GM12878 (cell line): ENCODE measurements at regions not wholly inside any gene's neighbourhood (a gene's known extent, or its start where the extent isn't known, plus 50 kb on each side); places are given as distances from the start of the nearest gene placed in this dataset.

Source experiments
- BHLHE40 ChIP-seq, 2 experiments: fragments of 450-650 bp in 1 of 2; IDR thresholded peaks; 2 replicates each; pipeline ENCODE4 v1.6.1; 2011 to 2017; ENCODE audit warnings: low read depth in 2 of 2, borderline replicate concordance in 1 of 2, improper control_type of control experiment in 1 of 2, low read length in 1 of 2, mild to moderate bottlenecking in 1 of 2
- CTCF ChIP-seq, 3 experiments: IDR thresholded peaks in 2 of 3; conservative IDR thresholded peaks in 1 of 3; 2 replicates each; pipeline ENCODE4 v1.5.1; 2011; ENCODE audit warnings: low read depth in 3 of 3, low read length in 3 of 3, mild to moderate bottlenecking in 3 of 3, control low read depth in 2 of 3, moderate library complexity in 2 of 3, inconsistent platforms in 1 of 3, mixed read lengths in 1 of 3; ENCODE audit not compliant: control insufficient read depth in 2 of 3, insufficient read depth in 1 of 3; ENCODE audit errors: extremely low read depth in 1 of 3
- E2F8 ChIP-seq: fragments of 450-650 bp; IDR thresholded peaks from 2 replicates; pipeline ENCODE4 v1.6.1; 2018; ENCODE audit warnings: mild to moderate bottlenecking, low read depth, moderate library complexity; ENCODE audit not compliant: partially characterized antibody
- EED ChIP-seq: sonication (generic); IDR thresholded peaks from 2 replicates; pipeline ENCODE4 v1.6.1; 2016; ENCODE audit warnings: antibody characterized with exemption, low read depth
- EGR1 ChIP-seq, 2 experiments: IDR thresholded peaks; 1 replicate in 1 of 2; 2 replicates in 1 of 2; pipeline ENCODE4 v1.6.1; 2011 to 2012; ENCODE audit warnings: low read depth in 2 of 2, low read length in 2 of 2, borderline replicate concordance in 1 of 2, mild to moderate bottlenecking in 1 of 2, moderate library complexity in 1 of 2
- ESRRA ChIP-seq: IDR thresholded peaks from 2 replicates; pipeline ENCODE4 v1.6.1; 2012; ENCODE audit warnings: mild to moderate bottlenecking, low read length, improper control_type of control experiment
- JUNB ChIP-seq: IDR thresholded peaks from 2 replicates; pipeline ENCODE4 v1.6.1; 2016; ENCODE audit warnings: antibody characterized with exemption, mild to moderate bottlenecking
- NFIC ChIP-seq: IDR thresholded peaks from 2 replicates; pipeline ENCODE4 v1.6.1; 2012; ENCODE audit warnings: low read depth, mild to moderate bottlenecking, inconsistent platforms, low read length, moderate library complexity
- NFXL1 ChIP-seq: fragments of 450-650 bp; IDR thresholded peaks from 2 replicates; pipeline ENCODE4 v1.6.1; 2017; ENCODE audit warnings: antibody characterized with exemption, mild to moderate bottlenecking, borderline replicate concordance
- PAX8 ChIP-seq: fragments of 450-650 bp; IDR thresholded peaks from 2 replicates; pipeline ENCODE4 v1.6.1; 2017; ENCODE audit warnings: mild to moderate bottlenecking, moderate library complexity
- PML ChIP-seq: IDR thresholded peaks from 2 replicates; pipeline ENCODE4 v1.6.1; 2012; ENCODE audit warnings: low read length, inconsistent platforms
- POLR2A ChIP-seq: IDR thresholded peaks from 2 replicates; pipeline ENCODE4 v1.6.1; 2011; ENCODE audit warnings: low read depth, mild to moderate bottlenecking, low read length
- POLR2AphosphoS2 ChIP-seq: IDR thresholded peaks from 2 replicates; pipeline ENCODE4 v1.6.1; 2011; ENCODE audit warnings: low read depth, mild to moderate bottlenecking, low read length, improper control_type of control experiment, moderate library complexity
- RELB ChIP-seq: fragments of 450-650 bp; IDR thresholded peaks from 2 replicates; pipeline ENCODE4 v1.6.1; 2017; ENCODE audit warnings: low read depth, mild to moderate bottlenecking, moderate library complexity
- SMAD5 ChIP-seq: IDR thresholded peaks from 2 replicates; pipeline ENCODE4 v1.6.1; 2016; ENCODE audit warnings: antibody characterized with exemption, low read depth
- SMC3 ChIP-seq: IDR thresholded peaks from 2 replicates; pipeline ENCODE4 v1.6.1; 2011; ENCODE audit warnings: low read length, improper control_type of control experiment, borderline replicate concordance
- STAT1 ChIP-seq: fragments of 450-650 bp; conservative IDR thresholded peaks from 2 replicates; pipeline ENCODE4 v1.6.1; 2014; ENCODE audit warnings: antibody characterized with exemption, mild to moderate bottlenecking
- WRNIP1 ChIP-seq: IDR thresholded peaks from 2 replicates; pipeline ENCODE4 v1.6.1; 2011; ENCODE audit warnings: low read depth, low read length, improper control_type of control experiment, borderline replicate concordance
- YBX1 ChIP-seq: fragments of 450-650 bp; IDR thresholded peaks from 2 replicates; pipeline ENCODE4 v1.6.1; 2016; ENCODE audit warnings: antibody characterized with exemption
- YY1 ChIP-seq: IDR thresholded peaks from 2 replicates; pipeline ENCODE4 v1.6.1; 2011; ENCODE audit warnings: low read depth, mild to moderate bottlenecking, low read length
- ZBTB40 ChIP-seq: fragments of 450-650 bp; IDR thresholded peaks from 2 replicates; pipeline ENCODE4 v1.6.1; 2016; ENCODE audit warnings: mild to moderate bottlenecking, moderate library complexity, borderline replicate concordance
- ZNF622 ChIP-seq: fragments of 450-650 bp; IDR thresholded peaks from 2 replicates; pipeline ENCODE4 v1.6.1; 2017; ENCODE audit warnings: mild to moderate bottlenecking, inconsistent platforms
- ZSCAN29 ChIP-seq: fragments of 450-650 bp; IDR thresholded peaks from 2 replicates; pipeline ENCODE4 v1.6.1; 2017; ENCODE audit warnings: mild to moderate bottlenecking, moderate library complexity

GRCh38 chr14:53894456-53894855, 62.2 kb downstream of the BMP4 start (continued):
- TF ChIP-seq YBX1 (no peak), EGR1 (IDR thresholded peaks at IDR 0.05; ENCODE audit: borderline replicate concordance in 1 of 2, low read depth in 2 of 2, low read length in 2 of 2) (no peak), JUNB (peak; percentile 85), NFIC (peak; percentile 90), SMC3 (no peak), POLR2AphosphoS2 (no peak), BHLHE40 (IDR thresholded peaks at IDR 0.05; ENCODE audit: borderline replicate concordance in 1 of 2, low read depth in 2 of 2, low read length in 1 of 2) (no peak), ESRRA (no peak), ZBTB40 (no peak), STAT1 (no peak), WRNIP1 (no peak), ZNF622 (no peak), E2F8 (no peak), POLR2A (no peak), EED (peak; percentile 63), RELB (no peak), ZSCAN29 (no peak), PML (no peak; the same call in 1 of the 2 replicates), PAX8 (no peak), SMAD5 (no peak), NFXL1 (no peak), CTCF (IDR thresholded peaks at IDR 0.05 in 2 of 3, conservative IDR thresholded peaks at IDR 0.05 in 1 of 3; ENCODE audit: control insufficient read depth in 2 of 3, extremely low read depth in 1 of 3, insufficient read depth in 1 of 3, low read depth in 3 of 3, low read length in 3 of 3) (no peak), YY1 (no peak)
